Retina (tissue), 1 donor: ENCODE measurements at regions not wholly inside any gene's neighbourhood (a gene's known extent, or its start where the extent isn't known, plus 50 kb on each side); places are given as distances from the start of the nearest gene placed in this dataset.
A peak's percentile ranks its signal among the peaks of the same experiment; 100 is the strongest.

Source experiments
- DNase-seq: peaks from one replicate; pipeline ENCODE4 v3.0.0-alpha.2; 2016

GRCh38 chr9:26483991-26484390 is 408.6 kb downstream of the CAAP1 start:
- DNase-seq: no peak

GRCh38 chr9:26477963-26478362 is 414.6 kb downstream of the CAAP1 start:
- no peak for DNase-seq

- no peak for DNase-seq
These were observed 421.3 kb downstream of the CAAP1 start for GRCh38 chr9:26471261-26471660.

GRCh38 chr9:26470284-26470683 is 422.3 kb downstream of the CAAP1 start:
- no peak for DNase-seq

- no peak for DNase-seq
These were observed 428.8 kb downstream of the CAAP1 start for GRCh38 chr9:26463837-26464236.

GRCh38 chr9:26462751-26463150 is 429.9 kb downstream of the CAAP1 start:
- no peak for DNase-seq

GRCh38 chr9:26462213-26462612 is 430.4 kb downstream of the CAAP1 start:
- DNase-seq: no peak

GRCh38 chr9:26460624-26461023 is 432.0 kb downstream of the CAAP1 start:
- DNase-seq: no peak

- DNase-seq: peak; percentile 1
These were observed 432.6 kb downstream of the CAAP1 start for GRCh38 chr9:26459959-26460358.

GRCh38 chr9:26458054-26458453 is 434.5 kb downstream of the CAAP1 start:
- DNase-seq: no peak

- peak; percentile 2 for DNase-seq
These were observed 435.5 kb downstream of the CAAP1 start for GRCh38 chr9:26457151-26457550.

GRCh38 chr9:26439061-26439624 is 453.5 kb downstream of the CAAP1 start:
- DNase-seq: no peak

- DNase-seq: no peak
These were observed 455.4 kb downstream of the CAAP1 start for GRCh38 chr9:26437056-26437711.

- DNase-seq: no peak
These were observed 466.0 kb downstream of the CAAP1 start for GRCh38 chr9:26426551-26427131.

- no peak for DNase-seq
These were observed 474.1 kb downstream of the CAAP1 start for GRCh38 chr9:26418480-26418879.

GRCh38 chr9:26415528-26415927 is 477.1 kb downstream of the CAAP1 start:
- no peak for DNase-seq

- no peak for DNase-seq
These were observed 479.0 kb downstream of the CAAP1 start for GRCh38 chr9:26413611-26414010.

GRCh38 chr9:26412446-26412845 is 480.2 kb downstream of the CAAP1 start:
- DNase-seq: no peak

GRCh38 chr9:26406676-26407075 is 485.9 kb downstream of the CAAP1 start:
- DNase-seq: no peak

- DNase-seq: no peak
These were observed 493.0 kb downstream of the CAAP1 start for GRCh38 chr9:26399556-26399955.

- DNase-seq: no peak
These were observed 498.6 kb downstream of the CAAP1 start for GRCh38 chr9:26394025-26394424.

- DNase-seq: no peak
These were observed 500.0 kb downstream of the CAAP1 start for GRCh38 chr9:26392639-26393038.

GRCh38 chr9:26391036-26391435 is 501.6 kb downstream of the CAAP1 start:
- no peak for DNase-seq

- DNase-seq: no peak
These were observed 517.2 kb downstream of the CAAP1 start for GRCh38 chr9:26375448-26375847.

- DNase-seq: no peak
These were observed 519.0 kb downstream of the CAAP1 start for GRCh38 chr9:26373616-26374015.
